Activated T-cell treated with anti-CD3 and anti-CD28 coated beads, Interleukin-2, amount 50 U/mL, for 1 hour (primary cell): ENCODE measurements at regions not wholly inside any gene's neighbourhood (a gene's known extent, or its start where the extent isn't known, plus 50 kb on each side); places are given as distances from the start of the nearest gene placed in this dataset.

Experiments used
- DNase-seq: peaks from one replicate; pipeline ENCODE4 v3.0.0-alpha.2; 2020

- DNase-seq: no peak
Measured at GRCh38 chr3:175914785-175915184, 1055.7 kb downstream of the NAALADL2 start.

- DNase-seq: no peak
Measured at GRCh38 chr3:175913286-175913685, 1054.2 kb downstream of the NAALADL2 start.

DNA sequence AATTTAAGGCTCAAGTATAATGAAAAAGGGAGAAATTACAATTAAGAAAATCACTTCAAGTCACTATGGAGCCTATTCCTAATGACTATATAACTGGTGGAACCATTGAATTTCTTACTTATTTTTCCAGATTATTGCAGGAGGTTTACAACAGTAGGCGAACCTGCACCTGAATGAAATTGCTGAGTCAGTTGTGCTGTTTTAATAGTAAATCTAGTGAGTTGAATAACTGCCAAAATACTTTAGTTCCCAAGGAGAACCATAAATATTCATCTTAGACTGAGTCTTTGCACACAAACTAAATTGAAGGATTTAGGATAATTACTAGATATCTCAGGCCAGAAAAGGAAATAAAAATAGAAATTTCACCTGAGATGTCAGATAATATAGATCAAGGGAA, 1052.8 kb downstream of the NAALADL2 start:
- DNase-seq: no peak

DNA sequence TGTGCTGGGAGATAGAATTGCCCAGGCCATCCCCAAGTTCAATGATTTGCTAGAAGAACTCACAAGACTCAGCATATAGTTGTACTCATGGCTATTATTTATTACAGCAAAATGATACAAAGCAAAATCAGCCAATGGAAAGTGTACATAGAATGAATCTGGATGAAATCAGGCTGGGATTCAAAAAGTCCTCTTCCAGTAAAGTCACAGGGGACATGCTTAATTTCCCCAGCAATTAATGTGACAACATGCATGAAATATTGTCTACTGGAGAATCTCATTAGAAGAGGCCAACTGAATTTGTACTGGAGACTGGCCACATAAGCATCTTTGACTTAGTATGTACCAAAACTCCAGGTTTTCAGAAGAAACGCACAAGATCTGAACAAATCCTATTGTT, 1043.1 kb downstream of the NAALADL2 start:
- DNase-seq: no peak

DNA sequence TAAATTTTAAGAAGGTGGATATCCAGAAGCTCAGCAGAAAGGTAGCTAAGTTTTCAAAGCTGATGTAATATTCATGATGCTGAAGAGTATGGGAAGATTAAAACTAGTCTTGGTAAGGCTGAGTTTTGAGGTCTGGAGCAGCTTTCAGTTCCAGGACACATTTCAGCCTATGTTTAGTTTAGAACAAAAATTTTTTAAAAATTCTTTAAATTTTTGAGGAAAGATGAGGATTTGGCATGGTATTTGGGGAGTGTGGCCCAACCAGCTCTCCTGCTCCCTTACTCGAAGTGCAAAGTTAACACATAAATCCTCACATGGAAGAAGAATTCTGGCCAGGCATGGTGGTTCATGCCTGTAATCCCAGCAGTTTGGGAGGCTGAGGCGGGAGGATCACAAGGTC, 1039.1 kb downstream of the NAALADL2 start:
- DNase-seq: no peak

- DNase-seq: no peak
Measured at GRCh38 chr3:175896655-175897054, 1037.5 kb downstream of the NAALADL2 start.

DNA sequence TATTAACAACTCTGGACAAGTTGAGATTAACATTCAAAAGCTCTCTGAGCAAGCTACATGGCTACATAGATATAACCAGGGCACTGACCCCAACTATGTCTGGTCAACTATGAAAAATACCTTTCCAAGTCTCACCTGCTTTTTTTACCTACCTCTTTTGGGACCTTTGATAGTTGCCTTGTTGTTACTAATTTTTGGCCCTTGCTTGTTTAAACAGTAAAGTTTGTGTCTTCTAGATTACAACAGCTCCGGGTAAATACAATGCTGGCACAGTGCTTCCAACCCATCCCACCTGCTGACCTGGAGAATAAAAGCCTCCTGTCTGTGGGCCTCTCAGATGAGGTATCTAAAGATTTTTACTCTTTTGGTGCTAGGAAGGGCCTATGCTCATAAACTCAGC, 1036.6 kb downstream of the NAALADL2 start:
- no peak for DNase-seq

DNA sequence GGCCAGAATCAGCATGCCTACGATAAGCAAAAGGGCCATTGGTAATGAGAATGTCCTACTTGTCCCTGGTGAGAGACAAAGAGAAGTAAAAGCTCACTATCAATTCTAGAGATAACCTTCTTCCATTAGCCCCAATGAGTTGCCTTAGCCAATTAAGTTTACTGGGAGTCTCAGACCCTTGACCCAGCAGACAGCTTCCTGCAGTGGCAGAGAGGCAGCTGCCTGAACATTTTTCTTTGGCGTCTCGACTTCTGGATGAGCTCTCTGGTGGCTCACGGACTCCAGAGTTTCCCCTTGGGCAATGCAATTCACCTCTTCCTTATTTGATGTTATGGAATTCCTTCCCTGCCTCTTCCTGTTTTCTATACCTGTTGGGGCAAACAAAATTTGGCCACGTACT, 1034.4 kb downstream of the NAALADL2 start:
- DNase-seq: no peak

- DNase-seq: no peak
Measured at GRCh38 chr3:175890066-175890465, 1030.9 kb downstream of the NAALADL2 start.

GRCh38 chr3:175885231-175885766, 1026.2 kb downstream of the NAALADL2 start:
- DNase-seq: no peak

DNA sequence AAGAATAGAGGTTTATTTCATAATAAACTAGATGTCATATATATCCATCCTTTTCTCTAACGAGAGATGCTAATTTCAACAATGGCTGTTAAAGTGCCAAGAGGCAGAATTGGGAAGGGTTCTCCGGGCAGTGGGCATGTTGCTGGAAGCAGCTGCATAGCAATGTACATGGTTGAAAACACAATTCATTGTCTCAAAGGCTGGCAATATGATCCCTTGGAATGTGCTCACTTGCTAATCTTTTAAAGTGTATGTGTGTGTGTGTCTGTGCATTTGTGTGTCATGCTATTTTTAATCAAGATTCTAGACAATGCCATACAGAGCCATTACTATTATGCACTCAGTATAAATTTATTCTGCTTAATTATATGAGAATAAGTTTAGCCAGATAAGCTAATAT, 1020.3 kb downstream of the NAALADL2 start:
- DNase-seq: no peak

DNA sequence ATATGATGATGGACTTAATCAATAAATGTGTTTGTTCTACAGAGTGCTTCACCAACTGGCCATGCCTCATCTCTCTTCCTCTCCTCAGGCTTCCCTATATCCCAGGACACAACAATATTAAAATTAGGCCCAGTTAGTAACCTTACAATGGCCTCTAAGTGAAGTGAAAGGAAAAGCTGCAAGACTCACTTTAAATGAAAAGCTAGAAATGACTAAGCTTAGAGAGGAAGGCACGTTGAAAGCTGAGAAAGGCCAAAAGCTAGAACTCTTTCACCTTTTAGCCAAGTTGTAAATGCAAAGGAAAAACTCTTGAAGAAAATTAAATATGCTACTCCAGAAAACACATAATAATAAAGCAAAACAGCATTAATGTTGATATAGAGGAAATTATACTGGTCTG, 1010.3 kb downstream of the NAALADL2 start:
- no peak for DNase-seq

GRCh38 chr3:175868626-175869025, 1009.5 kb downstream of the NAALADL2 start:
- no peak for DNase-seq

- no peak for DNase-seq
Measured at GRCh38 chr3:175865724-175866123, 1006.6 kb downstream of the NAALADL2 start.

DNA sequence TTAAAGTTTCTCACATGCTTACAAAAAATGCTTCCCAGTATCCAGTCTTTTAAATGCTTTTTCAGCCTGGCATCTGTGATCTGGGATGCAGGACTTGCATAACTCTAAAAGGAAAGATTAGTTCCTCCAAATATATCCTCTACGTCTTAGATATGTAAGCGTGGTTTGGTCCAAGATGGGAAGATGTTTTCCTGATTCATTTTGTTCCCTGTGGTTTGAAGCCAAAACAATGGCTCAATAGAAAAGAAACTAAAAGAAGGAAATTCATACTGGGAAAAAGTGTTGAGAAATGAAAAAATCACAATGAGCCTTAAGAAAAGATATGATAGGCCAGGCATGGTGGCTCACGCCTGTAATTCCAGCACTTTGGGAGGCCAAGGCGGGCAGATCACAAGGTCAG, 1002.8 kb downstream of the NAALADL2 start:
- no peak for DNase-seq
